ENCODE measurements at regions not wholly inside any gene's neighbourhood (a gene's known extent, or its start where the extent isn't known, plus 50 kb on each side); places are given as distances from the start of the nearest gene placed in this dataset.

DNA sequence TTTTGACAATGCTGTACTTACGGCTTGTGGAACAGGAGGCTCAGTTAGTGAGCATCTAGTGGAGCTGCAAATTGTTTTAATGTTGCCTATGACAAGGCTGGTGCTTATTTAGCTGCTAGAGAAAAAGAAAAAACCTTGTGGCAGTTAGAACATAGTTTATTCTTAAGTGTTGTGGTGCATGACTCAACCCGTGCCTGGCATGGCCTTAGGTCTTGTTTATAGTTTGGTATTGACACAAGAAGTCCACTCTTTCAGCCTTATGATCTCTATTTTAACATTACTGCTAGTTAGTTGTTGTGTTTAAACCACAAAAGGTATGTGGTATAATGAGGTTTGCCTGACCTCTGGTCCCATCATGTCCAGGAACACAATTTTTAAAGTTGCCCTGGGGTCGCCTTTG lies 744.6 kb downstream of the FAM181B start:
- H3K4me3 ChIP-seq (ENCODE audit: low read depth, low read length, poor library complexity, severe bottlenecking): no peak overlapping the region
- ChIA-PET CTCF (ENCODE audit: unreplicated experiment) (no interaction called here), POLR2A (no interaction called here)
- BruUV-seq (replicated peaks): no TSS peak
- H3K9me3 ChIP-seq (ENCODE audit: low read length): no peaks in the 10 kb centered on the region
- no peak for DNase-seq (ENCODE audit: low spot score)
- TF ChIP-seq, protein P1, sequence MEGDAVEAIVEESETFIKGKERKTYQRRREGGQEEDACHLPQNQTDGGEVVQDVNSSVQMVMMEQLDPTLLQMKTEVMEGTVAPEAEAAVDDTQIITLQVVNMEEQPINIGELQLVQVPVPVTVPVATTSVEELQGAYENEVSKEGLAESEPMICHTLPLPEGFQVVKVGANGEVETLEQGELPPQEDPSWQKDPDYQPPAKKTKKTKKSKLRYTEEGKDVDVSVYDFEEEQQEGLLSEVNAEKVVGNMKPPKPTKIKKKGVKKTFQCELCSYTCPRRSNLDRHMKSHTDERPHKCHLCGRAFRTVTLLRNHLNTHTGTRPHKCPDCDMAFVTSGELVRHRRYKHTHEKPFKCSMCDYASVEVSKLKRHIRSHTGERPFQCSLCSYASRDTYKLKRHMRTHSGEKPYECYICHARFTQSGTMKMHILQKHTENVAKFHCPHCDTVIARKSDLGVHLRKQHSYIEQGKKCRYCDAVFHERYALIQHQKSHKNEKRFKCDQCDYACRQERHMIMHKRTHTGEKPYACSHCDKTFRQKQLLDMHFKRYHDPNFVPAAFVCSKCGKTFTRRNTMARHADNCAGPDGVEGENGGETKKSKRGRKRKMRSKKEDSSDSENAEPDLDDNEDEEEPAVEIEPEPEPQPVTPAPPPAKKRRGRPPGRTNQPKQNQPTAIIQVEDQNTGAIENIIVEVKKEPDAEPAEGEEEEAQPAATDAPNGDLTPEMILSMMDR (conservative IDR thresholded peaks at IDR 0.05; ENCODE audit: low read length): no peak
- no peak for TF ChIP-seq EZH2phosphoT487 (IDR thresholded peaks at IDR 0.05; ENCODE audit: borderline replicate concordance, low read depth, low read length)
- no peaks in the 10 kb centered on the region for H3K9me2 ChIP-seq (ENCODE audit: insufficient read depth, low read length)
- no peaks in the 10 kb centered on the region for H4K20me1 ChIP-seq (ENCODE audit: insufficient read depth, low read length)
- intact Hi-C loops (cut with micrococcal nuclease; ENCODE audit: unreplicated experiment): no loop called here
- H3K36me3 ChIP-seq (ENCODE audit: insufficient read depth, low read length): no peaks in the 10 kb centered on the region
- no peak overlapping the region for H2AFZ ChIP-seq (ENCODE audit: low read length)
- H3K27ac ChIP-seq (ENCODE audit: low read depth, low read length, poor library complexity, severe bottlenecking): no peak overlapping the region
- no peaks in the 10 kb centered on the region for H3K79me2 ChIP-seq (ENCODE audit: insufficient read depth, low read depth, low read length)
- H3K4me2 ChIP-seq (ENCODE audit: low read length): no peak overlapping the region
- H3K4me1 ChIP-seq (ENCODE audit: insufficient read depth, low read length, poor library complexity, severe bottlenecking): no peaks in the 10 kb centered on the region

DNA sequence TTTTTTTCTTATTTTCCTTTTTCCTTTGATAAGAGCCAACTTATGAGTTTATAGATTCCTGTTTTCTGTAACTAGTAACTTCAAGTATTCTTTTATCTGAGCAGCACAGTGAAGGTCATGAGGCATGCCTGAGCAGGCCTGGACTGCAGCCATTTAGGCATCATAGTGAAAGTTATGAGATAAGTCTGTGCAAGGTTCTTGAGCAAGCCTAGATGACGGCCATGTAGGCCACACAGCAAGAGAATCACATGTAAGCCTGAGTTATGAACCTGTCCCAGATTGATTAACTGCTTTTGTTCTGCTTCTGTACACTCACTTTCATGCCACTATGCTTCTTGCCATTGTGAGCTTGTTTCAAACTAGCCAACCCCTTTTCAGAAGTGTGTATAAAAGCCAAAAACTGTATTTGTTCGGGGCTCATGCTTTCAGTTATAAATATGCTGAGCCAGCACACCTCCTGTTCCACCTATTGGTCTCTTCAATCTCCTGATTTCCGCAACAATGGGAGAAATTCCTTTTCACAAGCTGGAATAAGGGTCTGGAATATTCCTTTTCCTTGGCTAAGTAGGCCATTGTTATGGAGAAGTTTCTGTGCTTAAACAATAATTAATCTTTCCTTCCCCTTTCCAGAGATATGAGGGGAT lies 745.7 kb downstream of the FAM181B start:
- H3K9me3 ChIP-seq (ENCODE audit: low read length): no peaks in the 10 kb centered on the region
- CTCF ChIA-PET (ENCODE audit: unreplicated experiment): interaction anchor here (1.0 kb wide), 1 partner anchor 200 kb away, joined by 3 read pairs; no protein-coding TSS in a partner anchor
- H3K4me3 ChIP-seq (ENCODE audit: low read depth, low read length, poor library complexity, severe bottlenecking): no peak overlapping the region
- H3K27ac ChIP-seq (ENCODE audit: low read depth, low read length, poor library complexity, severe bottlenecking): no peak overlapping the region
- H3K9me2 ChIP-seq (ENCODE audit: insufficient read depth, low read length): no peaks in the 10 kb centered on the region
- no peak overlapping the region for H2AFZ ChIP-seq (ENCODE audit: low read length)
- TF ChIP-seq, protein P1 (conservative IDR thresholded peaks at IDR 0.05; ENCODE audit: low read length): no peak
- TF ChIP-seq EZH2phosphoT487 (IDR thresholded peaks at IDR 0.05; ENCODE audit: borderline replicate concordance, low read depth, low read length): no peak
- H3K4me1 ChIP-seq (ENCODE audit: insufficient read depth, low read length, poor library complexity, severe bottlenecking): no peaks in the 10 kb centered on the region
- POLR2A ChIA-PET: interaction anchor here (0.5 to 0.9 kb wide), 2 partner anchors 11 to 158 kb away, joined by 3 to 4 read pairs; no protein-coding TSS in a partner anchor
- intact Hi-C loops (cut with micrococcal nuclease; ENCODE audit: unreplicated experiment): no loop called here
- H3K4me2 ChIP-seq (ENCODE audit: low read length): no peak overlapping the region
- no TSS peak for BruUV-seq (replicated peaks)
- H3K36me3 ChIP-seq (ENCODE audit: insufficient read depth, low read length): no peaks in the 10 kb centered on the region
- no peaks in the 10 kb centered on the region for H3K79me2 ChIP-seq (ENCODE audit: insufficient read depth, low read depth, low read length)
- no peaks in the 10 kb centered on the region for H4K20me1 ChIP-seq (ENCODE audit: insufficient read depth, low read length)
- no peak for DNase-seq (ENCODE audit: low spot score)

DNA sequence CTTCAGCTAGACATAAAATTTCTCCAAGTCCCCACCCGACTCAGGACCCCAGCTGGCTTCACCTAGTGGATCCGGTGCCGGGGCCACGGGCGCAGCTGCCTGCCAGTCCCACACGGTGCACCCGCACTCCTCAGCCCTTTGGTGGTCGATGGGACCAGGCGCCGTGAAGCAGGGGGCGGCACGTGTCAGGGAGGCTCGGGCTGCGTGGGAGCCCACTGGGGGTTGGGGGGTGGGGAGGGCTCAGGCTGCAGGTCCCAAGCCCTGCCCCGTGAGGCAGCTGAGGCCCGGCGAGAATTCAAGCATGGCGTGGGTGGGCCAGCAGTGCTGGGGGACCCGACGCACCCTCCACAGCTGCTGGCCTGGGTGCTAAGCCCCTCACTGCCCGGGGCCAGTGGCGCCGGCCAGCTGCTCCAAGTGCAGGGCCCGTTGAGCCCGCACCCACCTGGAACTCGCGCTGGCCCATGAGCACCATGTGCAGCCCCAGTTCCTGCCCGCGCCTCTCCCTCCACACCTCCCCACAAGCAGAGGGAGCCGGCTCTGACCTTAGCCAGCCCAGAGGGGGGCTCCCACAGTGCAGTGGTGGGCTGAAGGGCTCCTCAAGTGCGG lies 747.0 kb downstream of the FAM181B start:
- ChIA-PET POLR2A (no interaction called here), CTCF (ENCODE audit: unreplicated experiment) (no interaction called here)
- Histone ChIP-seq H3K4me3 (ENCODE audit: low read depth, low read length, poor library complexity, severe bottlenecking) (no peak overlapping the region), H4K20me1 (ENCODE audit: insufficient read depth, low read length) (no peaks in the 10 kb centered on the region), H3K9me3 (ENCODE audit: low read length) (no peaks in the 10 kb centered on the region), H3K4me1 (ENCODE audit: insufficient read depth, low read length, poor library complexity, severe bottlenecking) (no peaks in the 10 kb centered on the region), H3K4me2 (ENCODE audit: low read length) (no peak overlapping the region), H3K36me3 (ENCODE audit: insufficient read depth, low read length) (no peaks in the 10 kb centered on the region), H3K9me2 (ENCODE audit: insufficient read depth, low read length) (no peaks in the 10 kb centered on the region), H2AFZ (ENCODE audit: low read length) (no peak overlapping the region), H3K79me2 (ENCODE audit: insufficient read depth, low read depth, low read length) (no peaks in the 10 kb centered on the region), H3K27ac (ENCODE audit: low read depth, low read length, poor library complexity, severe bottlenecking) (no peak overlapping the region)
- no peak for DNase-seq (ENCODE audit: low spot score)
- intact Hi-C loops (cut with micrococcal nuclease; ENCODE audit: unreplicated experiment): no loop called here
- TF ChIP-seq, protein P1 (conservative IDR thresholded peaks at IDR 0.05; ENCODE audit: low read length): no peak
- TF ChIP-seq EZH2phosphoT487 (IDR thresholded peaks at IDR 0.05; ENCODE audit: borderline replicate concordance, low read depth, low read length): no peak
- no TSS peak for BruUV-seq (replicated peaks)
